ENCODE measurements at regions not wholly inside any gene's neighbourhood (a gene's known extent, or its start where the extent isn't known, plus 50 kb on each side); places are given as distances from the start of the nearest gene placed in this dataset.
"Not testable (repeated sequence)": the region's sequence is repeated elsewhere in the genome, so short reads cannot be mapped to it uniquely, and the experiment has no call there.

DNA sequence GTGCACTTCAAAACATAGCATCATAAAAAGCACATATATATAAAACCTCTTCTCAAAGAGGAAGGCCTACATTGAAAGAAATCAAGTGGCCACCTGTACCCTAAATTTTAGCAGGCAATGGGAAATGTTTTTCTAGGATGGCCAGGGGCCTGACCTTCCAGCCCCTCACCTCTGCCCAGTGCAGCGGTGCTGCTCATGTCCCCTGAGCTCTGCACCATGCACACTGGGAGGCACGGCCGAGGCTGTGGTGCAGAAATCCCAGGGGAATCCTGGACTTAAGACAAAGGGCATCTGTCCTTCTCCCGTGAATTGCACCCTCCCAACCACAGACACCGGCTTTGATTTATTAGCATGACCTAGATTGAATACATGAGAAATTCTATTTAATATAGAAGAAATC, 551.4 kb downstream of the GLRX3 start:
- DNase-seq = no peak
- intact Hi-C loops (cut with DNase I) = no loop called here

DNA sequence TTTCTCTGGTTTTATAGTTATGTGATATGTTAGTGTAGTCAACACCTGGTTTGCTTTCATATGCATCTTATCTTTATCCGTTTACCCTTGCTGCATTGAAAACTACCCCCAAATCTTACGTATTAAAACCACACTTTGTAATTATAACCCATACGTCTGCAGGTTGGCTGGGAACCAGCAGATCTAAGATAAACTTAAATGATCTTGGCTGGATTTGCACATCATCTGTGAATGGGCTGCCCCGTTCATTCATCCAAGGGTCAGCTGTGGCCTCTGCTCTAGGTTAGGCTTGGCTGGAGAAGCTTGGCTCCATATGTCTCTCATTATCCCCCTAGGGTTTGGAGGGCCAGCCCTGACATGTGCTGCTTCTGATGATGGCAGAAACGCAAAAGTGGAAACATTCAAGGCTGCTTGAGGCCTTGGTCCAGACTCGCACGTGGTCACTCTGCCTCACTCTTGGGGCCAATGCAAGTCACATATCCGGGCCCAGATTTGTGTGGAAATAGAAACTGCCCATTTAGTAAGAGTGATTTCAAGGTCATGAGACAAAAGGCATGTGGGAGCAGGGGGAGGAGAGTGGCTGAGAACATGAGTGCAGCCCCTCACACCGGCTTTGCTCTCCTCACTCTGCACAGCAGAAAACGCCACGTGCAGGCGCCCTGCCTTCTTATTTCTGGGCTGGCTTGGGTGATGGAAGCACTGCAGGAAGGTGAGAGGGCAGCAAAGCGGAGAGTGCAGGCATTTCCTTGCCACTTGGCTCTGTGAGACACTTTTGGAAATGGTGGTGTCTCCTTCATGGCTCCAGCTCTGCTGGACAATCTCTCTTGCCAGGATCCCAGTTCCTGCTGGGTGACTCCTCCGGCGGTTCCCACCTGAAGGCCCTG, 553.8 kb downstream of the GLRX3 start:
- intact Hi-C loops (cut with DNase I) = no loop called here

DNA sequence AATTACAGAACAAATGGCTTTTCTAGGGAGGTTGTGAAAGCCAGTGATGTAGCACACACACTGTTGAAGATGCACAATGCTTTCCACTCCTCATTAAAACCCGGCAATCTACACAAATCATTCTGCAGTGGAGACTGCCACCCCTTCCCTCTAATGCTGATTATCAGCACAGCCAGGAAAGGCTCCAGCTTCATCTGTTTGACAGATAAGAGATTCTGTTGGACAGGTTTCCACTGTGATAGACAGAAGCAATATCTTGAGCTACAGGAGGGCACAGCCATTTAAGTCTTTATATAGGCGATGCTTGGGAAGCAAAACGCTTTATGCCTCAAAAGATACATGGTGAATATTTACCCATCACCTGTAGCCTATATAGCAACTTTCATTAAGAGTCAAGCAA, 555.6 kb downstream of the GLRX3 start:
- DNase-seq = no peak
- intact Hi-C loops (cut with DNase I) = no loop called here

More for the DNA sequence above, 553.8 kb downstream of the GLRX3 start:
- no peak for DNase-seq

DNA sequence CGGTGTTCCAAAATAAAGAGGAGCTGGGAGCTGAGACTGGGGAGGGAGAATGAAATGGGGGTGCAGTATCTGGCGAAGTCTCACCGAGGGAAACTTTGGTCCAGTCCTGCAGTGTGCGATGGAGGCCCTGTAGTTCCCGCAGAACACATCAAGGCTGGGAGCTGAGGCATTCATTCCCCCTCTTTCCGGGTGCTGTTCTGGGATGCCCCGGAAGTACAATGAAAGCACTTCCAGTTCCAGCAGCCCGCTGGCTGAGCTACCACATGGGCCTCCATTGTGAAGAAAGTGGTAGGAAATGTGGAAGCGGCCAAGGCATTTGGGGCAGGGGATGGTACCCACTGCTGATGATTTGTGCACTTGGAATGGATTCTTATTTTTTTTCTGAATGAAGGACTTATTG, 560.7 kb downstream of the GLRX3 start:
- intact Hi-C loops (cut with DNase I) = no loop called here
- no peak for DNase-seq

DNA sequence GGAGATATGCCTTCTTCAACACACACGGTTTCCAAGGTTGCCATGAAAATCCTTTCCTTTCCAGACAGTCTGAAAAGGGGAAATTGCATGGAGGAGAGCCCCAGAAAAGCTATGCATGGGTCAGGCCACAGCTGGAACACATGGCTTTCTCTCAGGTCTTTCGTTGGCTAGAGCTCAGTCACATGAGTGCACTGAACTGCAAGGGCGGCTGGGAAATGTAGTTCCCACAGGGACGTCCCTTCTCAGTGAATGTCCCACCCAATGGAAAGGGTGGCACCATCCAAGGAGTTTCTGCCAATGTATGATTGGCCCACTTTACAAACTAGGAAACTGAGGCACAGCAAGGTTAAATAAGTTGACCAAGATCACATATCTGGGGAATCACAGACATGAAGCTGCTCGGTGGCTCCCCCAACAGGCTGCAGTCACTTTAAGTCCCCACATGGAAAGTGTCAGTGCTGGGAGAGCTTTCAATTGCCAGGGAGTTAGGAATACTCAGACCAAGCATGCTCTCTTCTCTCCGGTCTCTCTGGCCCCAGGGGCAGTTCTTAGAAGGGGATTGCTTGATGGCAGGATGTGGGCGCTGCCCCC, 571.3 kb downstream of the GLRX3 start:
- intact Hi-C loops (cut with DNase I) = no loop called here
- no peak for DNase-seq

DNA sequence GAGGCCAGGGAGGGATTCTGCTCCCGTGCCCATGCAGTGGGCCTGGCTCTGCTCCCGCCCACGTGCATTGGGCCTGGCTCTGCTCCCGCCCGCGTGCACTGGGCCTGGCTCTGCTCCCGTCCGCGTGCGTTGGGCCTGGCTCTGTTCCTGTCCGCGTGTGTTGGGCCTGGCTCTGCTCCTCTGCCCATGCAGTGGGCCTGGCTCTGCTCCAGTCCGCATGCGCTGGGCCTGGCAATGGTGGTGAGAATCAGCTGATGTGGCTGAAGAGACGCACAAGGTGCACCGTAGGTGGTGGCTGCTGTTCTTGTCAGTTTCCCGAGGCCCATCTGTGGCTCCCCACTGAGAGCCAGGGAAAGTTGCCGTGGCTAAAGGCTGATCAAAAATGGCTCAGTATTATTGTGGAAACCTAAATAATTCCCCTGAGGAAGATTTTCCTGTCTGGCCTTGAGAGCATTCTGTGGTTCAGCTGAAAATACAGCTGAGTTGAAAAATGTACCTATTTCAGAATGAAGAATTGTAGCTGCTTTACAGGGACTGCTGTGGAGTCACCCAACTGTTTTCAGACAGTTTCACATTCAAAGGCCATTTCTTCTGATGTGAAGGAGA, 572.4 kb downstream of the GLRX3 start:
- DNase-seq = no peak
- intact Hi-C loops (cut with DNase I) = no loop called here

DNA sequence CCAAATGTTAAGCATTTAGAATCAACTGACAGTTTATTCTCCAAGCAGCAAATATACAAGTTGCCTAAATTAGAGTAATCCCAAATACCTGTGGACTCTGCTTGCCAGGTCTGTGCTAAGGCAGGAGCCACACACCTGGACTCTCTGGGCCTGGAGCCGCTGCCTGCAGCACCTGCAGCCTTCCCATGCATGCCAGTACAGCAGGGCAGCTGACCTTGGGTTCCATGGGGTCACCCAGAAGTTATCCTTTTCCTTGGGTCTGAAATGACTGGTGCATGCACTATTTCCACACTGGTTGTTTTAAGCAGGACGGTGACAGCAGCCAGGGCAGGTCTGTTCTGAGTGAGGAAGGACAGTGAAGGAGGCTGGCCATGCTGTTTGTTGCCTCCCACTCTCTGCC, 573.2 kb downstream of the GLRX3 start:
- intact Hi-C loops (cut with DNase I) = no loop called here
- DNase-seq = no peak

DNA sequence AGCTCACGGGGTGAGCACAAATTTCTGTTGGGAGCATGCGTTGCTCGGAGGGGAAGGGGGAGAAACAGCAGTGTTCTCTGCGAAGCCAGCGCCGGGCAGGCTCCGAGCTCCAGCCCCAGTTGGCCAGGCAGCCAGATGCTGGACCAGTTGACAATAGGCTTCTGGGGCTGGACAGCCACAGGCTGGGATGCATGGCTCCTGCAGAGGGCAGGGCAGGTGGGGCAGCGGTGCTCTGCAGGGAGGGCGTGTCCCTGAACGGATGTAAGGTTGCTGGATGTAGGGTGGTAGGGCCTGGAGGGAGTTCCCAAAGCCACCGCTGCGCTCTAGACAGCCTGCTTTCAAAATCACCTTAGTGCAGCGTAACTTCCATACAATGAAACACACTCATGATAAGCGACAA, 574.9 kb downstream of the GLRX3 start:
- intact Hi-C loops (cut with DNase I) = no loop called here
- no peak for DNase-seq

DNA sequence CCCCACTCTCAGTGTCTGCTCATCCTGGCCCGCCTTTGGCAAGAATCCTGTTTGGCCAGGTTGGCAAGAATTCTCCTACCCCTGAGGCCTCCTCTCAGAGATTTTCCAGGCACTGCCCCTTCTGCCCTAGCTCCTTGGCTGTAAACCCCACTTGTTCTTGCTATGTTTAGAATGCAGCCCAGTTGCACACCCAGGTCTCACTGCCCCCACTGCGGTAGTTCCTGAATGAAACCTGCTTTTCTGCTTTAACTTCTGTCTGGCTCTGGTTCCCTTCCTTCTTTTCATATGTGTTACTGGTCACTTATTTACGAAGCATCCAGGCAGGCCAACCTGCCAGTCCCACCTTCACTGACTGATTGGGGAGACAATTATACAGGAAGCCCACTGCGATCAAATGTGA, 576.9 kb downstream of the GLRX3 start:
- peak in 2 of 42 donors; percentile 15 to 25 for DNase-seq
- intact Hi-C loops (cut with DNase I) = no loop called here

DNA sequence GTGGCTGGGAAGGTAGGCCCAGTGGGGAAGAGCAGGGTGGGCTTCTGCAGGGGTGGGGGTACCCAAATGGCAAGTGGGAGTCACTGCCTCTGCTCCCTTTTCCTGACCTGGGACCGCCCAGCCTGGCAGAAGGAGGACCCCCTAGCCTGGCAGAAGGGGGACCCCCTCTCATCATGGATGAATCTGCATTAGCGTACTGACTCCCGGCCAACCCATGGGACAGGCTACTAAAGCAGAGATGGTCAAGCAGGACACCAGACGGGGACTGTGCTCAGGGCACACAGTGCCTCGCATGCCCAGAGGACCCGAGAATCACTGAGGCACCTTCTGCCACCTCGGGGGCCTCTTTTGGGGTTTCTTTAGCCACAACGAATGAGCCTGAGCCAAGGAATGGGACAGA, 577.5 kb downstream of the GLRX3 start:
- intact Hi-C loops (cut with DNase I) = no loop called here
- no peak for DNase-seq

DNA sequence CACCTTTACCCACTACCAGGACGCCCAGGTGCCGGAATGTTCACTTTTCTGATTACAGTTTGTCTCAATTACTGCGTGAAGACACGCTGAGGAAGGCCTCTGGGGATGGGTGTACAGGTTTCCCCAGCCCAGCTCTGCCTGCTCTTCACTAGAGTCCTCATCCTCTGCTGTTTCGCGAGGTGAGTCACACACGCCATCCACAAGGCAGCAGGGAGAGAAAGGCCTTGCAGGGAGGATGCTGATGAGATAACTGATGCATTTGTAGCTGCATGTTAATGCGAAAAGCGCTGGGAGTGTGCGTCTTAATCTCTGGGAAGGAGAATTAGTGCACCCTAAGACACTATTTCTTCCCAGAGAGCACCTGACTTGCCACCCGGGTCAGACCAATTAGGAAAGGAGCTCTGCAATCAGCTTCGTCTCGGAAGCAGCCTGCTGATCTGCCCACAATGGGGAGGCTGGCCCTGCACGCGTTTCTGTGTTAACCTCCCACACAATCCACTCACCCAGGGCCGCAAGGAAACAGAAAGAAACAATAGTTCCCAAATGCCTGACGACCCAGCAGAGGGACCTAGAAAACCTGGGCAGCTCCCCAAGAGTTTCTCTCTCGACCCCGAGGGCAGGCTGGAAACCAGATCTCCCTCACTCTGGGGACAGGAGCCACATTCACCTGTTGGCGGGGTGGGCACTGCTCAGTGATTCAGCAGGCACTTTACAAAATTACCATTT, 578.7 kb downstream of the GLRX3 start:
- intact Hi-C loops (cut with DNase I) = no loop called here
- DNase-seq = peak in 7 of 42 donors; percentile 11 to 54 (median 25)

DNA sequence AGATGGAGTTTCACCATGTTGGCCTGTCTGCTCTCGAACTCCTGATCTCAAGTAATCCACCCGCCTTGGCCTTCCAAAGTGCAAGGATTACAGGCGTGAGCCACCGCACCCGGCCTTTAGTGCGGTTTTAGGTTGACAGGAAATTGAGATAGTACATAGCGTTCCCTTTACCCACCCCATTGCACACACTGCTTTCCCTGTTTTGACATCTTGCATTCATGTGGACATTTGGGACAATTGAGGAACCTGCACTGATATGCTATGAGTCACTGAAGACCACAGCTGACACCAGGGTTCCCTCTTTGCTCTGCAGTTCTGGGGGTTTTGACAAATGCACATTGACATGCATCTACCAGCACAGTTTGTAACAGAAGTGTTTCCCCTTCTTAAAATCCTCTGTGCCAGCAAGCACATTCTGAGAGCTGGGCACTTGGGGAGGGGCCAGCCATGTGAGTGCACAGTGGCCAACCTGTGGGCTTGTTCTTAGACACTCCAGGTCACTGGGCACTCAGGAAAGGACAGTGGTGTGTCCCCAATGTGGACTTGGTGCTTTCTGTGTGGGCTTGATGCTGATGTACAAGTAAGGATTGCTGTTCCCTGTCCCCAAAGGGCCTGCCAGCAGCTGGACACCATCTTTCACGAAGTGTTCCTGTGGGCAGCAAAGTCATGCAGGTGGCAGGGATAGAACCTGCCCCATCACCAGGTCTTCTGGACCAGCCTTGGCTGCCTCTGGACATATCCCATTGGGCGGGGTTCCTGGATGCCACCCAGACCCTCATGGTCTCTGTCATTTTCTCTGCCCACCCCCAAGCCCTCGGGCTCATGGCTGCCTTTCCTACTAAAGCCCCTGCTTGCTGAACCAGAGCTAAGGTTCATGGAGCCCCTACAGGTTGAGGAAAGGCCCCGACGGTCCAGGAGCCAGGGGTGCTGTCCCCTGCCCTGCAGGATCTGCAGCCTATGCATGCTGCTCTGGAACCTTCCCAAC, 579.8 kb downstream of the GLRX3 start:
- DNase-seq = peak in 14 of 42 donors; percentile 3 to 52 (median 28)
- intact Hi-C loops (cut with DNase I) = no loop called here

DNA sequence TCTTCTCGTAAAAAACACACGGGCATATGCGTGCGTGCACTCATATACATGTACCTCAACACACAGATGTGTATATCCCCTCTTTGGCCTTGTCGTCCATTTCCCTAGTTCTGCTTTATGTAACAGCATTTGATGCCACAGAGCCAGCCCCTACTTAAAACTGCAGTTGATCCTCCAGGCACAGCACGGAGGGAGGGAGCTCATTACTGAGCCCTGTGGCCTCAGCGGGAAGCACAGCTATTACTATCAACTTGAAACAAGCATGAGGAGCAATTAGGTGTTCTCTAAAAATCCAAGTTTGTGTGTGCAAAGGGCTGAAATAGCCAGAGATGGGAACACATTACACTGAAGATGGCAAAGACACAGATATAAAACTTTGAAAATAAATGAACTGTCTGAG, 580.9 kb downstream of the GLRX3 start:
- no peak for DNase-seq
- intact Hi-C loops (cut with DNase I) = no loop called here

DNA sequence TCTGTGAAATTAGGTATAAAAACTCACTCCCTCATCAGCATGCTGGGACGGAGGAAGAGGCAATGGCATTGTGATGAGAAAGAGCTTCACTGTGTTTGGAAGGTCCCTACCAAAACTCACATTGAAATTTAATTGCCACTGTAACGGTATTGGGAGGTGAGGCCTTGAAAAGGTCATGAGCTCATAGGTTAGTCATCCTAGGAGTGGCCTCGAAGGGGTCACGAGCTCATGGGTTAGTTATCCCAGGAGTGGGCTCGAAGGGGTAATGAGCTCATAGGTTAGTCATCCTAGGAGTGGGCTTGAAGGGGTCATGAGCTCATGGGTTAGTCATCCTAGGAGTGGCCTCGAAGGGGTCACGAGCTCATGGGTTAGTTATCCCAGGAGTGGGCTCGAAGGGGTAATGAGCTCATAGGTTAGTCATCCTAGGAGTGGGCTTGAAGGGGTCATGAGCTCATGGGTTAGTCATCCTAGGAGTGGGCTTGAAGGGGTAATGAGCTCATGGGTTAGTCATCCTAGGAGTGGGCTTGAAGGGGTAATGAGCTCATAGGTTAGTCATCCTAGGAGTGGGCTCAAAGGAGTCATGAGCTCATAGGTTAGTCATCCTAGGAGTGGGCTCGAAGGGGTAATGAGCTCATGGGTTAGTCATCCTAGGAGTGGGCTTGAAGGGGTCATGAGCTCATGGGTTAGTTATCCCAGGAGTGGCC, 582.7 kb downstream of the GLRX3 start:
- intact Hi-C loops (cut with DNase I); DNase-seq: not testable (repeated sequence)

DNA sequence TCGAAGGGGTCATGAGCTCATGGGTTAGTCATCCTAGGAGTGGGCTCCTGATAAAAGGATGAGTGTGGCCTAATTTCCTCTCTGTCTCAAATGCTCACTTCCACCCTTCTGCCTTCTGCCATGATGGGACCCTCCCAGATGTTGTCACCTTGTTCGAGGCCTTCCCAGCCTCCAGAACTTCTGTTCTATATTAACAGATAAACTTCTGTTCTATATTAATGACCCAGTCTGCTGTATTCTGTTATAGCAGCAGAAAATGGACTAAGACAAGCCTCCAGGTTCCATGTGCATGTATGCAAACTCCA, 583.2 kb downstream of the GLRX3 start:
- no peak for DNase-seq
- intact Hi-C loops (cut with DNase I) = no loop called here

DNA sequence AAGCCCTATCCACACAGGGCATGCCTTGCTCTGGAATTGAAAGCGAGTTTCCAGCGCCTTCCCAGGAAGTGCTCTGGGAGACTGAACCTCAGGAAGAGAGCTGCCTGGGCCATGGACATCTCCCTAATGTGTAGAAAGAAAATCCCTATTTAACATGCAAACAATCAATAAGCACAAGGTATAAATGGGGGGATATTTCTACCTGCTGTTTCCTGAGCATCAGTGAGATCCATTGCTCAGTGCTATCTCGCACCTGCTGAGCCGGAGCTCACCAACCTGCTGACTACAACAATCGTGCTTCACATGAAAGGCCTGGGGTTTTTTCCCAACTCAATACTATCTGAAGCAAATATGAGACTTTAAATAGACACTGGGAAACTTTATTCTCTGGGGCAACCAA, 584.0 kb downstream of the GLRX3 start:
- intact Hi-C loops (cut with DNase I) = no loop called here

DNA sequence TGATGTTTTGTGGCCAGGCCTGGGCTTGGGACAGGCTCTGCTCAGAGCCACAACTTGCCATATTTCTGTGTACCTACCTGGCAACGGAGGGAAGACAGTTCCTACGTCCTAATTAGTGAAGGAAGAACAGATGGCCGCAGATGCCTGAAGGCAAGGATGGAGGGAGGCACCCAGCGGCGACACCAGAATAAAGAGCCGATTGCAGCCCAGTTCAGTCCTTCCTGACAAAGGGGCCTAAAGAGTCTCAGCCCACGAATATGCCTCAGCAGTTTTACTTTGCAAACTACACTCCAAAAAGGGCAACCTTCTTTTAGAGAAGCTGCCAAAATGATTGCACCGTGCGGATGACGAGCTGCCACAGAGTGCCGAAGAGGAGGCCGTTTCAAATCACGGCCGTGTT, 585.8 kb downstream of the GLRX3 start:
- DNase-seq = no peak
- intact Hi-C loops (cut with DNase I) = no loop called here

More for the DNA sequence above, 584.0 kb downstream of the GLRX3 start:
- no peak for DNase-seq

DNA sequence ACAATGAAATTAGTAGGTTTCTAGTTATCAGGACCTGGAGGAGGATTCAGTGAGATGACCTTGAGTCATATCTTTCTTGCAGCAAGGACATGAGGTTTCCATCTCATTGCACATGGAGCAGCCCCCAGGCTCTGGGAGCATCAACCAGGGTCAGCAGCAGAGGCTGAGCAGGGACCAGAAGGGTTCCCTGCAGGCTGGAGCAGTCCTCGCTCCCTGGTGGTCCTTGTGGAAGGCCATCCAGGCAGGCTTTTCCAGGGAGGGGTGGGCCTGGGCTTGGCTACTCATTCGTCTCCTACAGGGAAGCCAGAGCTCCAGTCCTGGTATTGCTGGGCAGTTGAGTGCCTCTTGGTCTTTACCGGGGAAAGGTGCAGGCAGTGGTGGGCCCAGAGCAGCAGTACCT, 587.5 kb downstream of the GLRX3 start:
- intact Hi-C loops (cut with DNase I) = no loop called here
- DNase-seq = no peak

Measured in head of caudate nucleus (tissue), 42 donors.